Tibial artery (tissue), 4 donors: ENCODE measurements at regions not wholly inside any gene's neighbourhood (a gene's known extent, or its start where the extent isn't known, plus 50 kb on each side); places are given as distances from the start of the nearest gene placed in this dataset.

Experiments
- DNase-seq, 2 donors: peaks; one replicate each; pipeline ENCODE4 v3.0.0-alpha.2; 2019
- H3K27ac ChIP-seq, 2 donors: fragments of 200-600 bp; sonication (generic) in 1 of 2; 1 replicate in 1 of 2; 2 replicates in 1 of 2; pipeline ENCODE4 v1.5.1; 2018 to 2019; ENCODE audit warnings: mild to moderate bottlenecking in 1 of 2
- H3K27me3 ChIP-seq, 2 donors: fragments of 200-600 bp; sonication (generic) in 1 of 2; one replicate each; pipeline versions ENCODE4 v1.5.1 to v1.6.0; 2016 to 2019
- H3K36me3 ChIP-seq, 3 donors: fragments of 200-600 bp; sonication (generic) in 2 of 3; one replicate each; pipeline ENCODE4 v1.5.1; 2016 to 2019; ENCODE audit warnings: mild to moderate bottlenecking in 2 of 3
- H3K4me1 ChIP-seq, 4 donors: fragments of 200-600 bp; sonication (generic) in 2 of 4; 1 replicate in 3 of 4; 2 replicates in 1 of 4; pipeline ENCODE4 v1.5.1; 2016 to 2019
- H3K4me3 ChIP-seq, 2 donors: fragments of 200-600 bp; sonication (generic) in 1 of 2; 1 replicate in 1 of 2; 2 replicates in 1 of 2; pipeline ENCODE4 v1.5.1; 2018 to 2019; ENCODE audit warnings: mild to moderate bottlenecking in 2 of 2
- H3K9me3 ChIP-seq, 3 donors: fragments of 200-600 bp; sonication (generic) in 1 of 3; one replicate each; pipeline ENCODE4 v1.5.1; 2016 to 2019
- CTCF ChIP-seq, 2 experiments: fragments of 200-600 bp in 1 of 2; fragments of 450-650 bp in 1 of 2; IDR thresholded peaks; one replicate each; pipeline ENCODE4 v1.5.1; 2017 to 2019; ENCODE audit warnings: antibody characterized with exemption in 2 of 2, mild to moderate bottlenecking in 1 of 2, moderate library complexity in 1 of 2
- intact Hi-C: fragments of 100-400 bp; cut with DNase I; formaldehyde crosslinking; loops from one replicate; pipeline ENCODE4 v1.15.0; 2023; ENCODE audit warnings: low total_unique reads

- no peaks in the 10 kb centered on the region for H3K9me3 ChIP-seq
- no peaks in the 10 kb centered on the region for H3K36me3 ChIP-seq
- no peak for TF ChIP-seq CTCF (IDR thresholded peaks at IDR 0.05)
- no peak overlapping the region for H3K4me3 ChIP-seq
- intact Hi-C loops, result no loop called here
- no peak for DNase-seq
- H3K27me3 ChIP-seq, result no peaks in the 10 kb centered on the region
- no peaks in the 10 kb centered on the region for H3K4me1 ChIP-seq
- H3K27ac ChIP-seq, result no peak overlapping the region
These were observed 419.5 kb upstream of the CHST9 start for GRCh38 chr18:27604583-27604982.

- Histone ChIP-seq H3K27ac (no peak overlapping the region), H3K36me3 (no peaks in the 10 kb centered on the region), H3K4me3 (no peak overlapping the region), H3K27me3 (no peaks in the 10 kb centered on the region), H3K9me3 (no peaks in the 10 kb centered on the region), H3K4me1 (no peaks in the 10 kb centered on the region)
- no peak for TF ChIP-seq CTCF (IDR thresholded peaks at IDR 0.05)
- DNase-seq, result no peak
- intact Hi-C loops, result no loop called here
These were observed 417.0 kb upstream of the CHST9 start for GRCh38 chr18:27602092-27602491.

- Histone ChIP-seq H3K36me3 (no peaks in the 10 kb centered on the region), H3K27me3 (no peaks in the 10 kb centered on the region), H3K4me1 (no peaks in the 10 kb centered on the region), H3K27ac (no peak overlapping the region), H3K9me3 (no peaks in the 10 kb centered on the region), H3K4me3 (no peak overlapping the region)
- TF ChIP-seq CTCF (IDR thresholded peaks at IDR 0.05), result no peak
- intact Hi-C loops, result no loop called here
- no peak for DNase-seq
These were observed 415.1 kb upstream of the CHST9 start for GRCh38 chr18:27600245-27600644.

- Histone ChIP-seq H3K9me3 (no peaks in the 10 kb centered on the region), H3K36me3 (no peaks in the 10 kb centered on the region), H3K27me3 (no peaks in the 10 kb centered on the region), H3K27ac (no peak overlapping the region), H3K4me3 (no peak overlapping the region), H3K4me1 (no peaks in the 10 kb centered on the region)
- intact Hi-C loops, result no loop called here
- TF ChIP-seq CTCF (IDR thresholded peaks at IDR 0.05), result peak; percentile 39 to 61
- DNase-seq, result peak in 1 of 2 donors; percentile 29
These were observed 414.2 kb upstream of the CHST9 start for GRCh38 chr18:27599202-27599829.

GRCh38 chr18:27595113-27595838 lies 410.2 kb upstream of the CHST9 start:
- Histone ChIP-seq H3K27ac (no peak overlapping the region), H3K4me3 (no peak overlapping the region), H3K9me3 (no peaks in the 10 kb centered on the region), H3K27me3 (no peaks in the 10 kb centered on the region), H3K4me1 (no peaks in the 10 kb centered on the region), H3K36me3 (no peaks in the 10 kb centered on the region)
- intact Hi-C loops, result no loop called here
- no peak for TF ChIP-seq CTCF (IDR thresholded peaks at IDR 0.05)
- DNase-seq, result no peak
